ENCODE measurements at regions not wholly inside any gene's neighbourhood (a gene's known extent, or its start where the extent isn't known, plus 50 kb on each side); places are given as distances from the start of the nearest gene placed in this dataset.

GRCh38 chr12:127006972-127007371 is 1260.0 kb upstream of the TMEM132C start:
- no peak overlapping the region for H3K4me3 ChIP-seq (replicated peaks in 1 of 2; ENCODE audit: low read depth in 2 of 2, low read length in 2 of 2)
- no peak for TF ChIP-seq CTCF (IDR thresholded peaks at IDR 0.05; ENCODE audit: low read depth, low read length)
- DNase-seq (ENCODE audit: low read depth in 2 of 2) = no peak

GRCh38 chr12:127008755-127009403 is 1258.1 kb upstream of the TMEM132C start:
- peak in 1 of 2 donors; percentile 2 for DNase-seq (ENCODE audit: low read depth in 2 of 2)
- no peak for TF ChIP-seq CTCF (IDR thresholded peaks at IDR 0.05; ENCODE audit: low read depth, low read length)

GRCh38 chr12:127012109-127012508 is 1254.9 kb upstream of the TMEM132C start:
- H3K4me3 ChIP-seq (replicated peaks in 1 of 2; ENCODE audit: low read depth in 2 of 2, low read length in 2 of 2) = no peak overlapping the region
- no peak for DNase-seq (ENCODE audit: low read depth in 2 of 2)
- no peak for TF ChIP-seq CTCF (IDR thresholded peaks at IDR 0.05; ENCODE audit: low read depth, low read length)

More at GRCh38 chr12:127008755-127009403, 1258.1 kb upstream of the TMEM132C start:
- H3K4me3 ChIP-seq (replicated peaks in 1 of 2; ENCODE audit: low read depth in 2 of 2, low read length in 2 of 2) = no peak overlapping the region

GRCh38 chr12:127013197-127013596 is 1253.8 kb upstream of the TMEM132C start:
- H3K4me3 ChIP-seq (replicated peaks in 1 of 2; ENCODE audit: low read depth in 2 of 2, low read length in 2 of 2) = no peak overlapping the region
- no peak for TF ChIP-seq CTCF (IDR thresholded peaks at IDR 0.05; ENCODE audit: low read depth, low read length)
- no peak for DNase-seq (ENCODE audit: low read depth in 2 of 2)

- H3K4me3 ChIP-seq (replicated peaks in 1 of 2; ENCODE audit: low read depth in 2 of 2, low read length in 2 of 2) = no peak overlapping the region
- no peak for TF ChIP-seq CTCF (IDR thresholded peaks at IDR 0.05; ENCODE audit: low read depth, low read length)
These were observed 1252.9 kb upstream of the TMEM132C start for GRCh38 chr12:127014079-127014478.

GRCh38 chr12:127024791-127025190 is 1242.2 kb upstream of the TMEM132C start:
- DNase-seq (ENCODE audit: low read depth in 2 of 2) = no peak
- no peak for TF ChIP-seq CTCF (IDR thresholded peaks at IDR 0.05; ENCODE audit: low read depth, low read length)
- no peak overlapping the region for H3K4me3 ChIP-seq (replicated peaks in 1 of 2; ENCODE audit: low read depth in 2 of 2, low read length in 2 of 2)

More at GRCh38 chr12:127014079-127014478, 1252.9 kb upstream of the TMEM132C start:
- DNase-seq (ENCODE audit: low read depth in 2 of 2) = no peak

- no peak overlapping the region for H3K4me3 ChIP-seq (replicated peaks in 1 of 2; ENCODE audit: low read depth in 2 of 2, low read length in 2 of 2)
- peak in 1 of 2 donors; percentile 28 for DNase-seq (ENCODE audit: low read depth in 2 of 2)
These were observed 1241.4 kb upstream of the TMEM132C start for GRCh38 chr12:127025545-127025944.

More at GRCh38 chr12:127025545-127025944, 1241.4 kb upstream of the TMEM132C start:
- peak; percentile 52 for TF ChIP-seq CTCF (IDR thresholded peaks at IDR 0.05; ENCODE audit: low read depth, low read length)

Measured in cardiac fibroblast (primary cell).